Activated CD8-positive, alpha-beta memory T cell treated with anti-CD3 and anti-CD28 coated beads for 36 hours (primary cell): ENCODE measurements at regions not wholly inside any gene's neighbourhood (a gene's known extent, or its start where the extent isn't known, plus 50 kb on each side); places are given as distances from the start of the nearest gene placed in this dataset.
"Not testable (repeated sequence)": the region's sequence is repeated elsewhere in the genome, so short reads cannot be mapped to it uniquely, and the experiment has no call there.

Experiments used
- CTCF ChIA-PET: fragments of 350-600 bp; sonication (Branson Sonifier 250); formaldehyde crosslinking; loops from one replicate; lab custom pipeline; 2021; ENCODE audit warnings: antibody characterized with exemption; lab: Charles Lee
- POLR2A ChIA-PET: fragments of 350-600 bp; sonication (Branson Sonifier 250); formaldehyde crosslinking; loops from one replicate; lab custom pipeline; 2021; ENCODE audit warnings: antibody characterized with exemption; lab: Charles Lee

DNA sequence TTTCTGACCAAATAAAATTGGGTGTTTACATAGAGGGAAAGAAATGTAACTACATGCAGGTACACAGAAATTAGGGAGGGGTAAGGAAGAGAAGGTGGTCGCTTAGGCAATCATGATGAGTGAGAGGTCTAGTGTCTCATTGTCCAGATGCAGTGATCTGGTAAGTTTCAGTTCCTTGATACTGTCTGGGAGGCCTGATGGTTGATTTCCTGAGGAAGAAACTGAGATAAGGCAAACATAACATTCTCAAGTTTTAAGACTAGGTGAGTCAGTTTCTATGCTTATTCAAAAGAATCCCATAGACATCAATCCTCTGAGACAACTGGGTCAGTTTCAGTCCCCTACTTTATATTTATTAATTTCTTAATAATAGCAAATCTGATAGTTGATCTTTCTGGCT is 843.3 kb upstream of the CDH10 start:
- ChIA-PET POLR2A (no interaction called here), CTCF (no interaction called here)

DNA sequence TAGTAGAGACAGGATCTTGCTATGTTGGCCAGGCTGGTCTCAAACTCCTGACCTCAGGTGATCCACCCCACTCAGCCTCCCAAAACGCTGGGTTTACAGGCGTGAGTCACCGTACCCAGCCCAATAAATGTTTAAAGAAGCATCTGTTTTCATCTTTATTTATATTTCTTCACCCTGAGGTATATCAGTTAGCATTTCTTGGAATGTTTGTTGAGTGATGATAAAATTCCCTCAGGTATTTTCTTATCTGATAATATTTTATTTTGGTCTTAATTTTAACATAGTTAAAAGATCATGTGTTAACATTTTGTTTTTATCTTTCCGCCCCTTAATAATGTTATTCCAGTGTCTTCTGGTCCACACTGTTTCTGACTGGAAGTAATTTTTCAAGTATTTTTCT is 839.6 kb upstream of the CDH10 start:
- ChIA-PET CTCF (no interaction called here), POLR2A (no interaction called here)

DNA sequence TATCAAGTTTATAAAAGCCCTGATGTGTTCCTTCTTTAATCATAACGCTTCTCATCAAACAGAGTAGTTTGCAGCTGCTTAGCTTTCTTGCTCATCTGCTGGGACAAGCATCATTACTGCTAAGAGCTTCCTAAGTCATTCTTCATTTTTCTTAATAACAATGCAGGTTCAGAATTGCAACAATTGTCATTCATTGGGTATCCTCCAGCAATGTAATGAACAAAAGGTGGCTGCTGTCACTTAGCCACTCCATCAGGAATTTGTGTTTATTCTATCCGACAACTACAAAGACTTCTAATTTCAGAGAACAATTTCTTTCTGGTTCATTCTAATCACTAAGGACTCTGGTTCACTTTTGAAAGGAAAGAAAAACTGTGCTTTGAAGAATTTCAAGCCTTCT is 836.7 kb upstream of the CDH10 start:
- CTCF ChIA-PET = interaction anchor here (0.6 kb wide), 1 partner anchor 78 kb away, joined by 3 read pairs; no protein-coding TSS in a partner anchor
- POLR2A ChIA-PET = no interaction called here

DNA sequence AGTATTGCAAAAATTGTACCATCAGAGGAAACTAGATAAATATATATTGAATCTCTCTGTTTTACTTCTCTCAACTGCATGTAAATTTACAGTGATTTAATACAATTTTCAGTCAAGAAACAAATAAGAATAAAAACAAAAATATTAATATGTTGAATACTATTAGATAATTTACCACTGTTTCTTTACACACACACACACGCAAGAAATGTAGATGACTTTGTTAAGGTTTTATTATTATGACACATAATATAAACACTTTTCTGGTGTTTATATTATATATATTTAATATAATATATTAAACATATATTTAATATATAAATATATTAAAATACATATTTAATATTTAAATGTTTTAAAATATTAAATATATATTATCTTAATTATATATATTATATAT is 814.3 kb upstream of the CDH10 start:
- CTCF ChIA-PET = no interaction called here
- POLR2A ChIA-PET = no interaction called here

DNA sequence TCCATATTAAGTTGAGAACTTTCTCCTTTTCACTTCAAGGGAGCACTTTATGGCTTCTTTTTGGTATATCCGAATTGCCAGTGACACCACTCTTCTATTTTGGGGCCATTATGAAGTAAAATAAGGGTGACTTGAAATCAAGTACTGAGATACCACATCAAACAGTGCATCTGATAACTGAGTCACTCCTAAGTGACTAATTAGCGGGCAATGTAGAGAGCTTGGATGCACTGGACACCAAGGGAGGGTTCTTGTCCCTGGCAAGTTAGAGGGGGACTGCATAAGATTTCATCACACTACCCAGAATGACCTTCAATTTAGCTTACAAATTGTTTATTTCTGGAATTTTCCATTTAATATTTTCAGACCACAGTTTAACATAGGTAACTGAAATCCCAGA is 813.9 kb upstream of the CDH10 start:
- POLR2A ChIA-PET = no interaction called here
- CTCF ChIA-PET = no interaction called here

DNA sequence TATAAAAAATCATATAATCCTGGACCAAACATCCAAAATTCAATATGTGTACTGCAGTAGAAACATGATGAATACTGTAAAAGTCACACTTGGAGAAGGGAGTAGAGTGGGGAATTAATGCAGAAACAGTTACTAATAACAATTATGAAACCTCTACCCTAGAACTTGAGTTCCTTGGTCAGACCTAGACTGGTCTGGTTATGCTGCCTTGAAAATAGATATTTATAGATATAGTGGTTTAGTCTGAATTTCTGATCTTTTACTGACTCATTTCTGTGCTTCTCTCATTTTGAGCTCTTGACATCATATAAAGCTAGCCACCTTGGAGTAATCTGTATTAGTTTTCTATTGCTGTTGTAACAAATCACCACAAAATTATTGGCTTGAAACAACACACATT is 808.7 kb upstream of the CDH10 start:
- POLR2A ChIA-PET = no interaction called here
- CTCF ChIA-PET = no interaction called here

DNA sequence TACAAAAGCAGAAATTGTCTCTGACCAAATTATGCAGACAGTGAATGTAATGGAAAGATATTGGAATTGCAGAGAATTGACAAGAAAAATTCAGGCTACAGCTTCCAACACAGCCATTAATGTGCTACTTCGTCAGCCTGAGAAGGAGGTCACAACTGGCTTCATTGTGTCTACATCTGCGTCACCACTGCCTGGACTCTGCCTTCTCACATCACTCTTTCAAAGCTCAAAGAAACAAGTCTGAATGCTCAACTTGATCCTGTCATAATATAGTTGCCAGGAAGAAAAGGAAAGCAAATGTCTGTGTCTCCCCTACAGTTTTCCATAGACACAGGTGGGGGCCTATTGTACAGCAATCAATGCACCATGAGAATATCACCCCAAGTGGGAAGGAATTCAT is 806.5 kb upstream of the CDH10 start:
- POLR2A ChIA-PET = no interaction called here
- CTCF ChIA-PET = no interaction called here

DNA sequence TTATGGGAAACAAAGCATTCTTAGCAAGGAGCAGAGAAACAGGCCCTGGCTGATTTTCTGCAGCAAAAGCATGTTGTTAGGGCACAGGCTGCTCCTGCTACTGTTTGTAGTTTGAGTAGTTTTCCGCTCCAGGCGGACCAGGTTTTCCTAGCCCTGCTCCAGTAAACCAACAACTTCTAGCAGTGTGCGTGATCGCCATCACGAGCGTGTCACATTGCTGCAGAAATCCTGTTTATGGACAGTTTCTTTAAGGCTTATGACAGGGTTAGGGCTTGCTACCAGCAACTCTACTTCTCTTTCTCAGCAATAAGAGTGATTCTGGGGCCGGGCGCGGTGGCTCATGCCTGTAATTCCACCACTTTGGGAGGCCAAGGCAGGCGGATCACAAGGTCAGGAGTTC is 803.9 kb upstream of the CDH10 start:
- ChIA-PET CTCF (no interaction called here), POLR2A (no interaction called here)

DNA sequence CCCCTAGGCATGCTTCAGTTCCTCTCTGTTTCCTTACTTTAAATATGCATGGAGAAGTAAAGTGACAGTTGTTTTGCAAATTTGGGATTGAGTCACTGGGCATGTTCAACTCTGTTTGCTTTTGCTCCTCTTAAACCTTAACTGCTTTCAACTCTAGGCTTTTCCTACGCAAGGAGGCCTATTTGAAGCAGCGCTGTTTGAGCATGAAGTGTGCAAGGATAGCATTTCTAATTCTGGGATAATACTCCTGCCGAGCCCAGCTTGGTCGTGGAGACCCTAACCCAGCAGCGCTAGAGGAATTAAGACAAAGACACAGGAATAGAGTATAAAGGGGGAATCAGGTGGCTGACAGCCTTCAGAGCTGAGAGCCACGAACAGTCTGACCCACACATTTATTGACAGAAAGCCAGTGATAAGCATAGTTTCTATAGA is 803.4 kb upstream of the CDH10 start:
- POLR2A ChIA-PET = no interaction called here

DNA sequence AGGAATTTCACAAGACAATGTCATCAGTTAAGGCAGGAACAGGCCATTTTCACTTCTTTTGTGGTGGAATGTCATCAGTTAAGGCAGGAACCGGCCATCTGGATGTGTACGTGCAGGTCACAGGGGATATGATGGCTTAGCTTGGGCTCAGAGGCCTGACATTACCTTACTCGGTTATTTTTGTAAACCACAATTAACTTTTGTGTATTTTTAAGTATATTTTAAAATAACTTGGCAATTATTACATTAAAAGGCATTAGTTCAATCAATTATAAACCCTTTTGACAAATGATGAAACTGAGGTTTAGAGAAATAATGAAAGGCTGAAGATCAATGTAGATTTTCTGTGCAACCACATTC is 801.3 kb upstream of the CDH10 start:
- CTCF ChIA-PET, POLR2A ChIA-PET: not testable (repeated sequence)

More for the DNA sequence above, 803.4 kb upstream of the CDH10 start:
- CTCF ChIA-PET = no interaction called here

DNA sequence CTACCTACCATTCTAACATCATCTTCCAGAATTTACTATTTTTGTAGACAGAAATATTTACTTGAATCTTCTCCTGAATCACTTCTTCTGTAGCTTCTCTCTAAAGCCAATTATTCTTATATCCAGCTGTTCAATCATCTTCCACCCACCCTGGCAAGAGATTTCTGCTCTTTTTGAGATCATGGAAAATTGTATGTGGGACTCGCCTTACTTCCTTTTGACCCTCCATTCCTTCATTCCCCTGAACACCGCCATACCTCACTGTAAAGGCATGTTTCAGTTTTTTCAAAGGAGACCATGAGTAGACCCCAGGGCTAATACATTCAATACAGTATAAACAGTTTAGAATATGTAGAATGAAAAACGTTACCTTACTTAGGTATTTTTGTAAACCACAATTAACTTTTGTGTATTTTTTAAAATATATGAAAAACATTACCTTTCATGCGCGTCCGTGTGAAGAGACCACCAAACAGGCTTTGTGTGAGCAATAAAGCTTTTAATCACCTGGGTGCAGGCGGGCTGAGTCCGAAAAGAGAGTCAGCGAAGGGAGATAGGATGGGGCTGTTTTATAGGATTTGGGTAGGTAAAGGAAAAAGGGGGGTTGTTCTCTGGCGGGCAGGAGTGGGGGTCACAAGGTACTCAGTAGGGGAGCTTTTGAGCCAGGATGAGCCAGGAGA is 800.7 kb upstream of the CDH10 start:
- POLR2A ChIA-PET, CTCF ChIA-PET: not testable (repeated sequence)

DNA sequence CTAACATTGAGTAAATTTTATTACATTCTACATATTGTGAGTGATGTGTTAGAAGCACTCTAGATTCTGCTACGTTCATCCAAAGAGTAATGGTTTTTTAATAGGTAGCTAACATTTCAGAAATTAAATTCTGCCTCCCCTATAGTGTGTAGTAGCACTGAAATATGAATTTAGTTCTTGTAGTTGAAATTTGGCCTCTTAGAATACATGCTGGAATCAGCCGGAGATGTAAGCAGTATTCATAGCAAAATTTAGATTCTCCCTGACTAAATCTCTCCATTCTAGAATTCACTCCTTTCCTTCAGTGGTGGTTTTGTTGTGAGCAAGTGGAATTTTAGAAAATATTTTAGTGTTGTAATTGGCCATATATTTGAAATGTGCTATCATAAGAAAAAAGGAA is 799.9 kb upstream of the CDH10 start:
- ChIA-PET POLR2A (no interaction called here), CTCF (no interaction called here)

DNA sequence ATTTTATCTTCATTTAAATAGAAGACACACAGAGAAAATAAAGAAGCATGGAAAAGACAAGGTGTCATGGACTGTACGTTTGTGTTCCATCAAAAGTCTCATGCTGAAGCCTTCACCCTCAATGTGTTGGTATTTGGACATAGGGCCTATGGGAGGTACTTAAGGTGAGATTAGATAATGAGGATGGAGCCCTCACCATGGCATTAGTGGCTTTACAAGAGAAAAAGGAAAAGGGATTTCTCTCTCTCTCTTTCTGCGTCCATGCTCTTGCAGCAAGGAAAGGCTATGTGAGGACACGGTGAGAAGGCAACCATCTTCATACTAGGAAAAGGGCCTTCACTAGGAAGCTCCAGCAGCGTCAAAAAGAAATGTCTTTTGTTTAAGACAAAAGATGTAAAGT is 797.0 kb upstream of the CDH10 start:
- ChIA-PET POLR2A (no interaction called here), CTCF (no interaction called here)

DNA sequence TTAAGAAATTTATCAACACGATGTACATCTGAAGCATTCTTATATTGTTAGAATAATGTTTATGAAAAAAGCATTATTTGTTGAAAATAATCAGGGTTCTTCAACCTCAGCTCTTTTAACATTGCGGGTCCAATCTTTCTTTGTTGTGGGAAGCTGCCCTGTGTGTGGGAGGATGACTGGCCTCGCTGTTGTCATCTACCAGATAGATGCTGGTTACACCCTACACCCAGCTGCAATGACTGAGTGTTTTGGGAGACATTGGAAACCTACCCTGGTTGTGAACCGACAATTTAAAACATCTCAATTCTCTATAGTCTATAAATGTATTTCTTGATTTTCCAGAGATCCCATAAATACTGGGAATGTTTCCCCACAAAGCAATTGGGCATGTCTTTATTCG is 794.2 kb upstream of the CDH10 start:
- POLR2A ChIA-PET = no interaction called here
- CTCF ChIA-PET = no interaction called here

DNA sequence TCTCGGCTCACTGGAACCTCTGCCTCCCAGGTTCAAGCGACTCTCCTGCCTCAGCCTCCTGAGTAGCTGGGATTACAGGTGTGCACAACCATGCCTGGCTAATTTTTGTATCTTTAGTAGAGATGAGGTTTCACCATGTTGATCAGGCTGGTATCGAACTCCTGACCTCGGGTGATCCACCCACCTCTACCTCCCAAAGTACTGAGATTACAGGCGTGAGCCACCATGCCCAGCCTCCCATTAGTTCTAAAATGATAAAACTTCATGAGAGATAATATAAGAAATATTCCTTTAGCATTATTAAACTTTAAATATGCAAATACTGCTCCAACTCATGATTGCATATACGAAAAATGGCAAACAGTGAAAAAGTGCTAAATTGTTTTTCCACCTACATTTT is 793.6 kb upstream of the CDH10 start:
- CTCF ChIA-PET, POLR2A ChIA-PET: not testable (repeated sequence)

DNA sequence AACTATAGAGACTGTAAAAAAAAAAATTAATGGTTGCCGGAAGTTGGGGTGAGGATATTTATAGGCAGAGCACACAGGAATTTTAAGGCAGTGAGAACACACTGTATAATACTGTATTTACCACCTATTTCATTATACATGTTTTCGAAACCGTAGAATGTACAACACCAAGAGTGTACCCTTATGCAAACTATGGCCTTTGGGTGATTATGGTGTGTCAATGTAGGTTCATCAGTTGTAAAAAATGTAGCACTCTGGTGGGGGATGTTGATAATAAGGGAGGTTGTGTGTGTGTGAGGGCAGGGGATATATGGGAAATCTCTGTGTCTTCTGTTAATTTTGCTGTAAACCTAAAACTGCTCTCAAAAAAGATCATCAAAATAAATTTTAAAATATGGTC is 791.7 kb upstream of the CDH10 start:
- ChIA-PET CTCF (no interaction called here), POLR2A (no interaction called here)

DNA sequence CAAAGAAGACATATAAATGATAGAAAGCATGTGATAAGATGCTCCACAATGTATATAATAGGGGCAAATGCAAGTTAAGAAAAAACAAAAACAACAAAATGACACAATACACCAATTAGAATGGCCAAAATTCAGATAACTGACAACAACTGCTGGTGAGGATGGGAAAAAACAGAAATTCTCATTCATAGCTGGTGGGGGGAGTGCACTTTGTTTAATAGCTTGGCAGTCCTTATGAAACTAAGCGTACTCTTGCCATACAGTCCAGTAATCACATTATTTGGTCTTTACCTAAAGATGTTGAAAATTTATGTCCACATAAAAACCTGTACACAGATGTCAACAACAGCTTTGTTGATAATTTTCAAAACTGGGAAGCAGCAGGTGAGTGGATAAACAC is 791.1 kb upstream of the CDH10 start:
- ChIA-PET CTCF (no interaction called here), POLR2A (no interaction called here)

DNA sequence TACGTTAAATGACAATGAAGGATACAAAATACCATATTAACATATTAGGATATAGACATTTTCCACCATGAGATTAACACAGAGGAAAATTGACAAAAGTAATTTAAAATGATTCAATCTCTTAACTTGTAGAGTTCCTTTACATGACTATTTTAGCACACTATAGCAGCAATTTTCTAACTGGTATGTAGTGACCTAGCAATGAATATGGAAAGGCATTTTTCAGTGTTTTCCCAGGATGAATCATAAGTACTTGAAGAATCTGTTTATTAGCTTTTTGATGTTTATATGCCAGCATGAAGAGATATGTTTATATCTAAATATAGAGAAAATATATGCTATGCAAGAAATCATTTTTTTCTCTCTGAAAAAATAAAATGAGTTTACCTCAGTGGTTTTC is 782.5 kb upstream of the CDH10 start:
- ChIA-PET CTCF (no interaction called here), POLR2A (no interaction called here)

DNA sequence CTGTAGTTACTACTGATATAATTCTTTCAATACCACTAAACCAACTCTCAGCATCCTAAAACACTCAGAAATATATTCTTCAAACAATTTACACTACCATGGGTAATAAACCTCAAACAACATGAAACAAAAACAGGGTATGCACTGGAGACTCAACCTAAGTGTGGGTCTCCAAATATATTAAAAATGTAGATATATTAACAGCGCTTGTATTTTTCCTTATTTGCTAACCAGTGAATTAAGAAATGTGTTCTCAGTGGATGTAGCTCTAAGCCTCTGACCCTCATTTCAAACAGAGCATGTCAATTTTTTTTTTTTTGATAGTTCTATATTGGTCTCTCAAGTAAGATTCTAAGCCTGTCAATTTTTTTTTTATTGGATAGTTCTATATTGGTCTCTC is 778.5 kb upstream of the CDH10 start:
- POLR2A ChIA-PET = no interaction called here
- CTCF ChIA-PET = no interaction called here

DNA sequence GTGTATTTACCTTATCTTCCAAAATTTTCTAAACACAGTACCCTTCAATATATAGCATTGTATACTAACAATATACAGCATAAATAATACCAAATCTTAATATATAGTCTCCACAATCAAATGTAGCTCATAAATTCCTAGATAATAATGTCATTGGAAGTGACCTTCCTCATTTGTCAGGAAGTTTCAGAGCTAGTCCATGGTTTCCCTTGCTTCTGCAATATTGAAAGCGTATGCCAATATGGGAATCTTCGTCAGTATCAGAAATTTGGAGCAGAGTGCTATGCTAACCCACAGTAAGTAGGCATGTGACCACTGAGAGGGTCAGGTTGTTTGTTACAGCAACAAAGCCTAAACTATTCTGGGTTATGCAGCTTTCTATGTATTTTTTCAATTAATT is 774.9 kb upstream of the CDH10 start:
- ChIA-PET CTCF (no interaction called here), POLR2A (no interaction called here)

DNA sequence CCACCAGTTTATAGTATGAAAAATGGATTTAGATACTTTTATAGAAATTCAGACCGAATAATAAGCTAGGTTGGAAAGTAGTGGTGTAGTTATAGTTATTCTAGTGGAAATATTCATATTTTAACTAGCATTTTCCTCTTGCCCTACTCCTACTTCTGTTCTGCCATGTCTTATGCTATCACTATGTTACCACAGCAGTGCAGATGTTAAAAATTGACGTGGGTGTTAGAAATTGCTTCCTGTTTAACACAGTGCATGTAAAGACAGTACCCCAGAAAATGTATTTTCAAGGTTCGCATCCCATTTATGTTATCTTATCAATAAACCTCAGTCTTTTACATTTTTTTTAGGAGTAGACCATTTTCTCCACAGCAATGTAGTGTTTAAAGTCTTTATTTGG is 774.2 kb upstream of the CDH10 start:
- POLR2A ChIA-PET = no interaction called here
- CTCF ChIA-PET = no interaction called here

DNA sequence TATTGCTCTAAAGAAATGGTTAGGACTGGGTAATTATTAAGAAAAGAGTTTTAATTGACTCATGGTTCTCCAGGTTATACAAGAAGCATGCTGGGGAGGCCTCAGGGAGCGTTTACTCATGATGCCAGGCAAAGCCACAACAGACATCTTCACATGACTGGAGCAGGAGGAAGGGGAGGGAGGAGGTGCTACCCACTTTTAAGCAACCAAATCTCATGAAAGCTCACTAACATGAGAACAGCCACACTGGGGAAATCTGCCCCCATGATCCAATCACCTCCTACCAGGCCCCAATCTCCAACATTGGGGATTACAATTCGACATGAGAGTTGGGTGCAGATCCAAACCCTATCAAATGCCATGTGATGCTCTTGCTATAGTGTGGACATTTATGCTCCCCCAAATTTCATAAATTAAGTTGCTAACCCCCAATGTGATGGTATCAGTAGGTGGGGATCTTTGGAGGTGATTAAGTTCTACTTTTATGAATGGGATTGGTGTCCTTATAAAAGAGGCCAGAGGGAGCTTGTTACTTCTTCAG is 773.6 kb upstream of the CDH10 start:
- ChIA-PET POLR2A (no interaction called here), CTCF (no interaction called here)
